GM21367 (cell line): ENCODE measurements at regions not wholly inside any gene's neighbourhood (a gene's known extent, or its start where the extent isn't known, plus 50 kb on each side); places are given as distances from the start of the nearest gene placed in this dataset.

Experiments used
- ATAC-seq: cut with Tn5 transposase; IDR thresholded peaks from one replicate; pipeline ENCODE4 v1.9.1; 2021; ENCODE audit not compliant: unreplicated experiment

DNA sequence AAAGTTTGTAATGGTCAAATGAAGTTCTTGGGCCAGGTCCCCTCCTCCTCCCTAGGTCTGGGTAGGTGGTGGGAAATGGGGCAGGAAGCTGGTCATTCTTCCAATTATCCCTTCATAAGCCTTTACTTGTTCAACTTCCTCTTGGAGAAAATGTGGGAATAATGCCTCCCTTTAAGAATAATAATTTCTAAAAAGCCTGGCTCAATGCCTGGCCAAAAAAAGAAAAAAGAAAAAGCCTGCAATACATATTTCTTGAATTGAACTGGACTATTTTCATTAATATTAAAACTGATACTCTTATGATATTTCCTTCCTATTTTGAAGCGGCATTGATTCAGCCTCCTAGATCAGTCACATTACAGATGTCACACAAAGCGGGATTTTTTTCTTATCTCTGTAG, 600.9 kb downstream of the CCDC171 start:
- ATAC-seq, result no peak

- ATAC-seq, result peak; percentile 58
Observed at GRCh38 chr9:16154521-16155078, 601.8 kb downstream of the CCDC171 start.

GRCh38 chr9:16155878-16156277, 603.0 kb downstream of the CCDC171 start:
- ATAC-seq, result no peak

- ATAC-seq, result no peak
Observed at GRCh38 chr9:16157216-16157615, 604.4 kb downstream of the CCDC171 start.

- ATAC-seq, result no peak
Observed at GRCh38 chr9:16157651-16158050, 604.8 kb downstream of the CCDC171 start.

DNA sequence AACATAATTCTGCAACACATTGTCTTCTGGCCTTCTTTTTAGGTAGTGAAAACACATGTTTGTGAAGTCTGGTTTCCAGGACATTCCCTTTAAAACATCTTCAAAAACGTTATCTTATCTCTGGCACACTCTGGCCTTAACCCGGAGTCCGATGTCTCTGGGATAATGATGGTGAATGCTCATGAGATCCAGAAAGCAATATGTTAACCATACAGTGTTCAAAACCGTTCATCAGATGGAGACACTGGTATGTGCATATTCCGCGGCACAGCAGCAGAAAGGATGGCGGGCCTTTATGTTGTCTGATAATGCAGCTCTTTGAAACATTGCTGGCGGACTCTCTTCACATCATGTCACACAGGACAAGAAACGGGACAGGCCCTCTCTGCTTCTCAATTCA, 605.2 kb downstream of the CCDC171 start:
- ATAC-seq, result no peak

GRCh38 chr9:16161483-16161882, 608.6 kb downstream of the CCDC171 start:
- ATAC-seq, result no peak

- ATAC-seq, result no peak
Observed at GRCh38 chr9:16170119-16170518, 617.3 kb downstream of the CCDC171 start.

- no peak for ATAC-seq
Observed at GRCh38 chr9:16171911-16172310, 619.1 kb downstream of the CCDC171 start.

- ATAC-seq, result no peak
Observed at GRCh38 chr9:16172796-16173195, 620.0 kb downstream of the CCDC171 start.

DNA sequence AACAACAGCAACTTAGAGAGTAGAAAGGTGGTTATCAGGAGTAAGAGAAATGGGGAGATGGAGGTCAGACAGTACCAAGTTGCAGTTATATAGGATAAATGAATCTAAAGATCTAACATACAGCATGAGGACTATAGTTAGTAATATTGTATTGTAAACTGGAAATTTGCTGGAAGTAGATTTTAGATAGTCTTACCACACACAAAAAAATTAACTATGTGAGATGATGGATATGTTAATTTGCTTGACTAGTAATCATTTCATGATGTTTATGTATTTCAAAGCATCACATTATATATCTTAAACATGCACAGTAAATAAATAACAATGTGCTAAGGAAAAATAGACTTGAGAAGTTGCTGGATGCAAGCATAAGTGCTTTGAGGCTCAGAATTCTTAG, 622.1 kb downstream of the CCDC171 start:
- no peak for ATAC-seq

- no peak for ATAC-seq
Observed at GRCh38 chr9:16175461-16175860, 622.6 kb downstream of the CCDC171 start.

GRCh38 chr9:16178294-16178693, 625.5 kb downstream of the CCDC171 start:
- no peak for ATAC-seq

- ATAC-seq, result no peak
Observed at GRCh38 chr9:16179566-16179965, 626.7 kb downstream of the CCDC171 start.

- ATAC-seq, result no peak
Observed at GRCh38 chr9:16180091-16180490, 627.2 kb downstream of the CCDC171 start.

GRCh38 chr9:16180546-16180945, 627.7 kb downstream of the CCDC171 start:
- no peak for ATAC-seq

- no peak for ATAC-seq
Observed at GRCh38 chr9:16181539-16181938, 628.7 kb downstream of the CCDC171 start.

- ATAC-seq, result no peak
Observed at GRCh38 chr9:16182784-16183183, 629.9 kb downstream of the CCDC171 start.

GRCh38 chr9:16184964-16185646, 632.3 kb downstream of the CCDC171 start:
- no peak for ATAC-seq

GRCh38 chr9:16191191-16191590, 638.3 kb downstream of the CCDC171 start:
- ATAC-seq, result no peak

GRCh38 chr9:16191691-16192402, 639.0 kb downstream of the CCDC171 start:
- ATAC-seq, result peak; percentile 65

- ATAC-seq, result no peak
Observed at GRCh38 chr9:16192403-16193017, 639.7 kb downstream of the CCDC171 start.
